ENCODE measurements at regions not wholly inside any gene's neighbourhood (a gene's known extent, or its start where the extent isn't known, plus 50 kb on each side); places are given as distances from the start of the nearest gene placed in this dataset.

GRCh38 chr10:23779301-23779700 is 340.4 kb downstream of the OTUD1 start:
- H3K4me2 ChIP-seq, result no peak overlapping the region
- H3K36me3 ChIP-seq (ENCODE audit: low read depth), result no peaks in the 10 kb centered on the region
- H4K20me1 ChIP-seq (ENCODE audit: insufficient read depth), result no peaks in the 10 kb centered on the region
- H3F3A ChIP-seq (ENCODE audit: insufficient read depth, low read depth), result no peaks in the 10 kb centered on the region
- H3K9me3 ChIP-seq (ENCODE audit: insufficient read depth, low read depth), result no peaks in the 10 kb centered on the region
- no peak overlapping the region for H3K4me3 ChIP-seq
- no TSS peak for BruUV-seq (replicated peaks)
- H3K27ac ChIP-seq, result no peak overlapping the region
- H3K9me2 ChIP-seq (ENCODE audit: insufficient read depth), result no peaks in the 10 kb centered on the region
- no peaks in the 10 kb centered on the region for H3K4me1 ChIP-seq (replicated peaks; ENCODE audit: insufficient read depth)
- H3K27me3 ChIP-seq (ENCODE audit: insufficient read depth, low read depth), result no peaks in the 10 kb centered on the region
- H2AFZ ChIP-seq, result no peak overlapping the region
- no peak for DNase-seq
- intact Hi-C loops (cut with micrococcal nuclease; ENCODE audit: unreplicated experiment), result no loop called here
- no peaks in the 10 kb centered on the region for H3K79me2 ChIP-seq (ENCODE audit: low read depth)
- ChIA-PET POLR2A (ENCODE audit: unreplicated experiment) (no interaction called here), CTCF (no interaction called here)
- TF ChIP-seq EZH2 (IDR thresholded peaks at IDR 0.05; ENCODE audit: low read depth) (no peak), CTCF (conservative IDR thresholded peaks at IDR 0.05) (no peak)

- TF ChIP-seq CTCF (conservative IDR thresholded peaks at IDR 0.05) (no peak), EZH2 (IDR thresholded peaks at IDR 0.05; ENCODE audit: low read depth) (no peak)
- ChIA-PET POLR2A (ENCODE audit: unreplicated experiment) (no interaction called here), CTCF (no interaction called here)
- H3K36me3 ChIP-seq (ENCODE audit: low read depth), result no peaks in the 10 kb centered on the region
- no peak for DNase-seq
- no peaks in the 10 kb centered on the region for H3F3A ChIP-seq (ENCODE audit: insufficient read depth, low read depth)
- no peaks in the 10 kb centered on the region for H3K9me3 ChIP-seq (ENCODE audit: insufficient read depth, low read depth)
- H3K9me2 ChIP-seq (ENCODE audit: insufficient read depth), result no peaks in the 10 kb centered on the region
- H3K27ac ChIP-seq, result no peak overlapping the region
- no peaks in the 10 kb centered on the region for H3K79me2 ChIP-seq (ENCODE audit: low read depth)
- no peak overlapping the region for H3K4me2 ChIP-seq
- intact Hi-C loops (cut with micrococcal nuclease; ENCODE audit: unreplicated experiment), result no loop called here
- no peak overlapping the region for H2AFZ ChIP-seq
- H3K27me3 ChIP-seq (ENCODE audit: insufficient read depth, low read depth), result no peaks in the 10 kb centered on the region
- no TSS peak for BruUV-seq (replicated peaks)
- no peaks in the 10 kb centered on the region for H4K20me1 ChIP-seq (ENCODE audit: insufficient read depth)
- H3K4me1 ChIP-seq (replicated peaks; ENCODE audit: insufficient read depth), result no peaks in the 10 kb centered on the region
- no peak overlapping the region for H3K4me3 ChIP-seq
Measured at GRCh38 chr10:23780331-23780730, 341.5 kb downstream of the OTUD1 start.

GRCh38 chr10:23786594-23786993 is 347.7 kb downstream of the OTUD1 start:
- Histone ChIP-seq H3K79me2 (ENCODE audit: low read depth) (no peaks in the 10 kb centered on the region), H3K4me2 (no peak overlapping the region), H3K27ac (no peak overlapping the region), H3K36me3 (ENCODE audit: low read depth) (no peaks in the 10 kb centered on the region), H3F3A (ENCODE audit: insufficient read depth, low read depth) (no peaks in the 10 kb centered on the region), H3K27me3 (ENCODE audit: insufficient read depth, low read depth) (no peaks in the 10 kb centered on the region), H3K4me3 (no peak overlapping the region), H2AFZ (no peak overlapping the region), H3K4me1 (replicated peaks; ENCODE audit: insufficient read depth) (no peaks in the 10 kb centered on the region), H4K20me1 (ENCODE audit: insufficient read depth) (no peaks in the 10 kb centered on the region), H3K9me3 (ENCODE audit: insufficient read depth, low read depth) (no peaks in the 10 kb centered on the region), H3K9me2 (ENCODE audit: insufficient read depth) (no peaks in the 10 kb centered on the region)
- TF ChIP-seq CTCF (conservative IDR thresholded peaks at IDR 0.05) (no peak), EZH2 (IDR thresholded peaks at IDR 0.05; ENCODE audit: low read depth) (no peak)
- ChIA-PET POLR2A (ENCODE audit: unreplicated experiment) (no interaction called here), CTCF (no interaction called here)
- no peak for DNase-seq
- no TSS peak for BruUV-seq (replicated peaks)
- intact Hi-C loops (cut with micrococcal nuclease; ENCODE audit: unreplicated experiment), result no loop called here
